ENCODE measurements at regions not wholly inside any gene's neighbourhood (a gene's known extent, or its start where the extent isn't known, plus 50 kb on each side); places are given as distances from the start of the nearest gene placed in this dataset.
"Not testable (repeated sequence)": the region's sequence is repeated elsewhere in the genome, so short reads cannot be mapped to it uniquely, and the experiment has no call there.

DNA sequence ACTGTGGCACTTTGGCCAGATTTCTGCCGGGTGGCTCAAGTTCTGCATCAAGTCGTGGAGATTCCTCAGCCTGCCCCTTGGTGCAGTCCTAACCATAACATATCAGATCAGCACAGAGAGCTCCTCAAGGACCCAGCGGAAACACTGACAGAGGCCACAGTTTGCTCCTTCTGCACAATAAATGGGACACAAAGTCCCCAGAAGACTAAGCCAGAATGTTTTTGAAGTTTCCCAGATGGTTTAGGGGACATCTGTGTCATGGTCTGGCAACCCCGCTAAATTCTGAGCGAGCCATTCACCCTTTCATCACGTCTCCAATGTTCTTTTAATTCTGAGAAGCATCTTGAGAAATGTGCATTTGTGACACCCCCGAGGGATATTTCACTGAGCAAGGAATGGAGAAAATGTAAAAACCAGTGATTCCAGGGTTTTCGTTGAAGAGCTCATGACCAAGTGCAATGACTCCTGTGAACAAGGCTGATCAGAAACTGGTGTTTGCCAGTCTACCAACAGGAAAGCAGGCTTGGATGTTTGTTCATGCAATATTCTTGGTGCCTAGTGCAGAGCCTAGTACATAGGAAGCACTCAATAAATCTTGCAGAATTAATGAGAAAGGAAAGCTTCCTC, 64.8 kb upstream of the LMCD1 start:
- H3K27me3 ChIP-seq: no peaks in the 10 kb centered on the region
- no peaks in the 10 kb centered on the region for H3K9me3 ChIP-seq
- no peak overlapping the region for H3K27ac ChIP-seq
- 76 to 77% methylated on average over 8 of the region's 8 CpGs for WGBS, 2 donors (ENCODE audit: low coverage in 1 of 2)
- TF ChIP-seq POLR2AphosphoS5 (IDR thresholded peaks at IDR 0.05) (peak in 1 of 3 donors; percentile 26), EP300 (IDR thresholded peaks at IDR 0.05; ENCODE audit: low read depth) (peak; percentile 21)
- TF ChIP-seq, protein P1, sequence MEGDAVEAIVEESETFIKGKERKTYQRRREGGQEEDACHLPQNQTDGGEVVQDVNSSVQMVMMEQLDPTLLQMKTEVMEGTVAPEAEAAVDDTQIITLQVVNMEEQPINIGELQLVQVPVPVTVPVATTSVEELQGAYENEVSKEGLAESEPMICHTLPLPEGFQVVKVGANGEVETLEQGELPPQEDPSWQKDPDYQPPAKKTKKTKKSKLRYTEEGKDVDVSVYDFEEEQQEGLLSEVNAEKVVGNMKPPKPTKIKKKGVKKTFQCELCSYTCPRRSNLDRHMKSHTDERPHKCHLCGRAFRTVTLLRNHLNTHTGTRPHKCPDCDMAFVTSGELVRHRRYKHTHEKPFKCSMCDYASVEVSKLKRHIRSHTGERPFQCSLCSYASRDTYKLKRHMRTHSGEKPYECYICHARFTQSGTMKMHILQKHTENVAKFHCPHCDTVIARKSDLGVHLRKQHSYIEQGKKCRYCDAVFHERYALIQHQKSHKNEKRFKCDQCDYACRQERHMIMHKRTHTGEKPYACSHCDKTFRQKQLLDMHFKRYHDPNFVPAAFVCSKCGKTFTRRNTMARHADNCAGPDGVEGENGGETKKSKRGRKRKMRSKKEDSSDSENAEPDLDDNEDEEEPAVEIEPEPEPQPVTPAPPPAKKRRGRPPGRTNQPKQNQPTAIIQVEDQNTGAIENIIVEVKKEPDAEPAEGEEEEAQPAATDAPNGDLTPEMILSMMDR (IDR thresholded peaks at IDR 0.05): no peak
- H3K4me3 ChIP-seq: no peak overlapping the region
- no peak for DNase-seq
- intact Hi-C loops (cut with DNase I; ENCODE audit: low total_unique reads) (no loop called here), in situ Hi-C loops (cut with MboI; ENCODE audit: low pct_ligation_motif_present in 1 of 4, low pct_unique_long_range_greater_than_20kb in 1 of 4, low sequenced_read_pairs in 3 of 4) (loop anchor here in 3 of 4 donors (10.0 to 25.0 kb wide), 2 partner anchors 176 to 188 kb away; no protein-coding TSS in a partner anchor)
- no peaks in the 10 kb centered on the region for H3K4me1 ChIP-seq
- no peaks in the 10 kb centered on the region for H3K36me3 ChIP-seq

DNA sequence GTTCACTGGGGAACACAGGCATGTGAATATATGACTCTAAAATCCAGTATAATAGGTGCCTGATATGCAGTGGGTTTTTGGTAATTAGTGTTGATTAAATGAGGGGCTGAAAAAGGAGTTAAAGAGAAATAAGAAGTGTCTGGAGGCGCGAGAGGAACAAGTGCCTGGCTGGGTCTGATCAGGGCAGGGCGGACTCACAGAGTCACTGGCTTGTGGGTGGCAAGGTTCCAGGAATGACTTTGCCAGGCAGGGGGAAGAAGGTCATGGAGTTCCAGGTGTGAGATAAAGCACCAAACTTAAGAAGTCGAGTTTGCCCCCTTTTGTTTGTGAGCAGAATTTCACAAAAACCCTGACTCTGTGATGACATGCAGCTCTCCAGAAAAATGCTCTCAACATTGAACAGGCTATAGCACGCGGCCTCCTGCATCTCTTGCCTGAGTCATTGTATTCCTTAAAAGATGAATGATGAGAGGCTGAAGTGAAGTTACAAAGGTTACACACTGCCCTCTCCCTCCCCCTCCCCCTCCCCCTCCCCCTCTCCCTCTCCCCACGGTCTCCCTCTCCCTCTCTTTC, 63.0 kb upstream of the LMCD1 start:
- in situ Hi-C loops (cut with MboI; ENCODE audit: low pct_ligation_motif_present in 1 of 4, low pct_unique_long_range_greater_than_20kb in 1 of 4, low sequenced_read_pairs in 3 of 4) (loop anchor here in 3 of 4 donors (10.0 to 25.0 kb wide), 2 partner anchors 174 to 186 kb away; no protein-coding TSS in a partner anchor), intact Hi-C loops (cut with DNase I; ENCODE audit: low total_unique reads) (no loop called here)
- Histone ChIP-seq H3K36me3 (no peaks in the 10 kb centered on the region), H3K4me3 (no peak overlapping the region), H3K9me3 (no peaks in the 10 kb centered on the region), H3K4me1 (peaks cover 0 to 15% (median 2%) of the 10 kb centered on the region in 4 donors), H3K27ac (no peak overlapping the region), H3K27me3 (no peaks in the 10 kb centered on the region)
- 68 to 89% methylated on average over 4 to 7 of the region's 7 CpGs for WGBS, 2 donors (ENCODE audit: low coverage in 1 of 2)
- no peak for DNase-seq
- no peak for TF ChIP-seq POLR2AphosphoS5 (IDR thresholded peaks at IDR 0.05)
- no peak for TF ChIP-seq POLR2A (IDR thresholded peaks at IDR 0.05)
- TF ChIP-seq EP300 (IDR thresholded peaks at IDR 0.05; ENCODE audit: low read depth): no peak
- TF ChIP-seq, protein P1 (IDR thresholded peaks at IDR 0.05): no peak

DNA sequence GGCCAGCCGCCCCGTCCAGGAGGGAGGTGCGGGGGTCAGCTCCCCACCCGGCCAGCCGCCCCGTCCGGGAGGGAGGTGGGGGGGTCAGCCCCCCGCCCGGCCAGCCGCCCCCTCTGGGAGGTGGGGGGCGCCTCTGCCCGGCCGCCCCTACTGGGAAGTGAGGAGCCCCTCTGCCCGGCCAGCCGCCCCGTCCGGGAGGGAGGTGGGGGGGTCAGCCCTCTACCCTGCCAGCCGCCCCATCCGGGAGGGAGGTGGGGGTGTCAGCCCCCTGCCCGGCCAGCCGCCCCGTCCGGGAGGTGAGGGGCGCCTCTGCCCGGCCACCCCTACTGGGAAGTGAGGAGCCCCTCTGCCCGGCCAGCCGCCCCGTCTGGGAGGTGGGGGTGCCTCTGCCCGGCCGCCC, 61.5 kb upstream of the LMCD1 start:
- 98% methylated on average over 9 of the region's 30 CpGs; no CpG with 5 or more reads in 1 of the 2 donors for WGBS, 2 donors (ENCODE audit: low coverage in 1 of 2)
- peaks cover 0 to 30% (median 16%) of the 10 kb centered on the region in 4 donors for H3K4me1 ChIP-seq
- H3K27ac ChIP-seq, H3K36me3 ChIP-seq, DNase-seq, H3K27me3 ChIP-seq, H3K4me3 ChIP-seq, H3K9me3 ChIP-seq: not testable (repeated sequence)
- in situ Hi-C loops (cut with MboI; ENCODE audit: low pct_ligation_motif_present in 1 of 4, low pct_unique_long_range_greater_than_20kb in 1 of 4, low sequenced_read_pairs in 3 of 4): loop anchor here in 1 of 4 donors (25.0 kb wide), 1 partner anchor 172 kb away; no protein-coding TSS in a partner anchor
- intact Hi-C loops (cut with DNase I; ENCODE audit: low total_unique reads): loop anchor here (2.0 to 10.0 kb wide), 2 partner anchors 55 to 183 kb away; no protein-coding TSS in a partner anchor

DNA sequence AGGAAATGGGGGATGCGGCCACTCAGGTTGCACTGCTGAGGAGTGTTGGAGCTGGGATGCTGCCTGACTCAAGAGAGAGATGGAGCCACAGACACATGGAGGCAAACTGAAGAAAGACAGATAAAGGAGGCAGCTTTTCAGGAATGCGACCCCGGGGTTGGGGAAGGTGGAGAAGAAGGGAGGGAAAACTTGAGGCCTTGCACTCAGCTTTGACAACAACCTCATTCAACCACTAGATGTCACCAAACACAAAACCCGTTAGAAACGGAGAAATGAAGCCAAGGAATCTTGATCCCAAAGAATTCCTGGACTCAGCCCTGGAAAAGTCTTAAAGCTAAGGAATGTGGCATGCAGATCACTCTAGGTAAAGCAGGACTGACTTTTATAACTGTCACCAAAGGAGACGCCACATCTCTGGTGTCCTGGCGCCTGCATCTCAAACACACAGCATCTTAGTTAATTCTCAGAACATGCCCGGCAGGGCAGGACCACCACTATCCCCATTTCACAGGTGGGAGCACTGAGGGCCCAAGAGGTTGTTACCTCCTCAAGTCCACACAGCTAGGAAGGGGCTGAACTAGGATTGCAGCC, 59.6 kb upstream of the LMCD1 start:
- H3K9me3 ChIP-seq: no peaks in the 10 kb centered on the region
- in situ Hi-C loops (cut with MboI; ENCODE audit: low pct_ligation_motif_present in 1 of 4, low pct_unique_long_range_greater_than_20kb in 1 of 4, low sequenced_read_pairs in 3 of 4): loop anchor here in 1 of 4 donors (25.0 kb wide), 1 partner anchor 170 kb away; no protein-coding TSS in a partner anchor
- H3K36me3 ChIP-seq: no peaks in the 10 kb centered on the region
- 46% methylated on average over 8 of the region's 8 CpGs; no CpG with 5 or more reads in 1 of the 2 donors for WGBS, 2 donors (ENCODE audit: low coverage in 1 of 2)
- H3K27ac ChIP-seq: peak overlapping the region in 2 of 4 donors; percentile 0 to 84
- intact Hi-C loops (cut with DNase I; ENCODE audit: low total_unique reads): loop anchor here (2.0 to 10.0 kb wide), 2 partner anchors 53 to 181 kb away; no protein-coding TSS in a partner anchor
- H3K4me3 ChIP-seq: no peak overlapping the region
- H3K27me3 ChIP-seq: no peaks in the 10 kb centered on the region
- TF ChIP-seq EP300 (IDR thresholded peaks at IDR 0.05; ENCODE audit: low read depth) (no peak), POLR2A (IDR thresholded peaks at IDR 0.05) (no peak), POLR2AphosphoS5 (IDR thresholded peaks at IDR 0.05) (peak in 1 of 3 donors; percentile 19)
- TF ChIP-seq, protein P1 (IDR thresholded peaks at IDR 0.05): peak; percentile 62 to 79 (median 71)
- no peak for DNase-seq
- peaks cover 0 to 34% (median 21%) of the 10 kb centered on the region in 4 donors for H3K4me1 ChIP-seq
